HepG2 (cell line): ENCODE measurements at regions not wholly inside any gene's neighbourhood (a gene's known extent, or its start where the extent isn't known, plus 50 kb on each side); places are given as distances from the start of the nearest gene placed in this dataset.

ENCODE experiments used
- ATAC-seq: fragments of 200-7000 bp; cut with Tn5 transposase; 3 replicates; pipeline ENCODE4 v1.9.1; 2020; ENCODE audit warnings: mild to moderate bottlenecking, moderate library complexity
- BruUV-seq: library from RNA; stranded (reverse); fragments of 400-500 nt; replicated peaks from 2 replicates; lab custom pipeline; 2021; lab: Mats Ljungman, UMichigan
- CTCF ChIA-PET: fragments of 300-600 bp; formaldehyde crosslinking; extraction: SDS; loops from one replicate; lab custom pipeline; 2021; ENCODE audit warnings: low total read pairs, inconsistent platforms, low intra/inter-chr PET ratio; lab: Yijun Ruan, JAX
- POLR2A ChIA-PET: fragments of 350-600 bp; sonication (Branson Sonifier 250); formaldehyde crosslinking; loops from one replicate; lab custom pipeline; 2020; ENCODE audit warnings: antibody characterized with exemption, inconsistent platforms; lab: Yijun Ruan, JAX
- DNase-seq: peaks from one replicate; pipeline ENCODE4 v3.0.0-alpha.2; 2015; ENCODE audit warnings: low spot score
- FAIRE-seq: peaks from 3 replicates; lab custom pipeline; 2011; peaks lifted over from hg19 to GRCh38; lab: Jason Lieb, UNC
- H2AFZ ChIP-seq: one replicate; pipeline ENCODE4 v1.6.1; 2011; ENCODE audit warnings: low read length, inconsistent platforms
- H3K27ac ChIP-seq: fragments of 300-600 bp; 3 replicates; pipeline ENCODE4 v1.8.0; 2011; ENCODE audit warnings: mixed run types, mild to moderate bottlenecking, mixed read lengths, low read length, inconsistent platforms; ENCODE audit not compliant: insufficient read depth; ENCODE audit errors: extremely low read length
- H3K27me3 ChIP-seq, 2 experiments: fragments of 200-600 bp in 1 of 2; 2 replicates in 1 of 2; 3 replicates in 1 of 2; pipeline versions ENCODE4 v1.6.0 to v1.8.0; 2011; ENCODE audit warnings: low read length in 2 of 2, mild to moderate bottlenecking in 2 of 2, moderate library complexity in 2 of 2, inconsistent platforms in 1 of 2; ENCODE audit not compliant: insufficient read depth in 2 of 2, control insufficient read depth in 1 of 2
- H3K36me3 ChIP-seq, 2 experiments: fragments of 200-600 bp in 1 of 2; replicated peaks in 1 of 2; 2 replicates in 1 of 2; 3 replicates in 1 of 2; pipeline versions ENCODE4 v1.5.1 to v1.8.0; 2011; ENCODE audit warnings: low read length in 2 of 2, inconsistent platforms in 1 of 2; ENCODE audit not compliant: insufficient read depth in 2 of 2, control insufficient read depth in 1 of 2
- H3K4me1 ChIP-seq: 2 replicates; pipeline ENCODE4 v1.5.1; 2012; ENCODE audit warnings: low read length, inconsistent platforms; ENCODE audit not compliant: insufficient read depth
- H3K4me2 ChIP-seq: 2 replicates; pipeline ENCODE4 v1.6.0; 2011; ENCODE audit warnings: low read depth, low read length, inconsistent platforms
- H3K4me3 ChIP-seq, 3 experiments: fragments of 200-600 bp in 1 of 3; sonication (generic), shearing (Covaris generic) in 1 of 3; replicated peaks in 1 of 3; 2 replicates each; pipeline ENCODE4 v1.5.1; 2011 to 2016; ENCODE audit warnings: low read length in 3 of 3, inconsistent platforms in 2 of 3, low read depth in 2 of 3, mild to moderate bottlenecking in 2 of 3, control low read depth in 1 of 3, mixed read lengths in 1 of 3; ENCODE audit not compliant: insufficient read depth in 1 of 3
- H3K79me2 ChIP-seq: one replicate; pipeline ENCODE4 v1.6.1; 2011; ENCODE audit warnings: low read length, inconsistent platforms; ENCODE audit not compliant: insufficient read depth
- H3K9ac ChIP-seq: 2 replicates; pipeline ENCODE4 v1.6.0; 2011; ENCODE audit warnings: mild to moderate bottlenecking, low read depth, low read length, inconsistent platforms; ENCODE audit not compliant: insufficient read depth
- H3K9me3 ChIP-seq: 2 replicates; pipeline ENCODE4 v1.5.1; 2012; ENCODE audit warnings: mild to moderate bottlenecking, low read length
- H4K20me1 ChIP-seq: 2 replicates; pipeline ENCODE4 v1.6.0; 2011; ENCODE audit warnings: inconsistent platforms, mild to moderate bottlenecking, low read length, moderate library complexity; ENCODE audit not compliant: insufficient read depth
- CCDC6 ChIP-seq: sonication (generic); formaldehyde crosslinking; IDR thresholded peaks from 2 replicates; pipeline ENCODE4 v1.8.1; 2022; ENCODE audit warnings: mild to moderate bottlenecking, missing genetic modification reagents, moderate library complexity
- FOXC1 ChIP-seq: sonication (generic); formaldehyde crosslinking; IDR thresholded peaks from 2 replicates; pipeline ENCODE4 v1.8.0; 2022; ENCODE audit warnings: mild to moderate bottlenecking, missing genetic modification reagents, borderline replicate concordance
- MAFF ChIP-seq: IDR thresholded peaks from 2 replicates; pipeline ENCODE4 v1.6.1; 2011; ENCODE audit warnings: low read depth, low read length, improper control_type of control experiment
- MAFK ChIP-seq, 2 experiments: IDR thresholded peaks in 1 of 2; conservative IDR thresholded peaks in 1 of 2; 2 replicates each; pipeline ENCODE4 v1.6.1; 2011; ENCODE audit warnings: improper control_type of control experiment in 2 of 2, low read length in 2 of 2
- MNT ChIP-seq: fragments of 450-650 bp; IDR thresholded peaks from 2 replicates; pipeline ENCODE4 v1.6.1; 2016
- MZF1 ChIP-seq: sonication (generic); formaldehyde crosslinking; IDR thresholded peaks from 2 replicates; pipeline ENCODE4 v1.8.1; 2023; ENCODE audit warnings: mild to moderate bottlenecking, missing genetic modification reagents, borderline replicate concordance
- PHF20 ChIP-seq: sonication (generic); formaldehyde crosslinking; IDR thresholded peaks from 2 replicates; pipeline ENCODE4 v1.5.0; 2020; ENCODE audit warnings: mild to moderate bottlenecking, missing genetic modification reagents
- ZFP90 ChIP-seq: sonication (generic); formaldehyde crosslinking; IDR thresholded peaks from 2 replicates; pipeline ENCODE4 v1.8.0; 2022; ENCODE audit warnings: missing genetic modification reagents, mild to moderate bottlenecking, inconsistent platforms, borderline replicate concordance
- ZNF33B ChIP-seq: sonication (generic); formaldehyde crosslinking; IDR thresholded peaks from 2 replicates; pipeline ENCODE4 v1.5.1; 2020; ENCODE audit warnings: mild to moderate bottlenecking, missing genetic modification reagents
- WGBS: methylation state at CpG from one replicate; pipeline ENCODE4 v1.1.6; 2017; ENCODE audit warnings: low lambda C conversion rate; 5-methylcytosine and 5-hydroxymethylcytosine counted together
- in situ Hi-C: cut with HindIII; loops from 2 replicates; pipeline ENCODE4 v1.10.0; 2017; ENCODE audit warnings: low pct_unique_long_range_greater_than_20kb; ENCODE audit not compliant: extremely low pct_ligation_motif_present
- intact Hi-C: fragments of 100-400 bp; cut with micrococcal nuclease; formaldehyde crosslinking; loops from one replicate; pipeline ENCODE4 v1.10.0; 2022; ENCODE audit not compliant: unreplicated experiment
- TF ChIP-seq, protein P1 (sequence below): sonication (generic); formaldehyde crosslinking; conservative IDR thresholded peaks from 2 replicates; pipeline ENCODE4 v1.8.0; 2022; ENCODE audit warnings: missing genetic modification reagents

GRCh38 chr2:37825586-37825985 lies 99.5 kb upstream of the RMDN2 start:
- POLR2A ChIA-PET: no interaction called here

GRCh38 chr2:37826611-37827010 lies 98.5 kb upstream of the RMDN2 start:
- no peak for ATAC-seq
- Histone ChIP-seq H3K9ac (no peak overlapping the region), H3K36me3 (no peaks in the 10 kb centered on the region), H3K27me3 (peaks cover 0 to 7% of the 10 kb centered on the region in 2 experiments; a peak in 1 of 5 replicates), H3K4me3 (no peak overlapping the region), H4K20me1 (no peaks in the 10 kb centered on the region), H3K27ac (no peak overlapping the region), H3K4me1 (peaks cover 13% of the 10 kb centered on the region), H3K4me2 (no peak overlapping the region), H2AFZ (no peak overlapping the region), H3K79me2 (no peaks in the 10 kb centered on the region), H3K9me3 (no peaks in the 10 kb centered on the region)
- WGBS: 22% methylated on average over 4 of the region's 4 CpGs
- BruUV-seq: no TSS peak
- intact Hi-C loops (no loop called here), in situ Hi-C loops (no loop called here)
- TF ChIP-seq CCDC6 (CRISPR knock-in tag) (no peak), FOXC1 (no peak), MZF1 (no peak), PHF20 (CRISPR knock-in tag) (no peak), MNT (peak; percentile 36; the same call in 1 of the 2 replicates), MAFK (conservative IDR thresholded peaks at IDR 0.05 in 1 of 2, IDR thresholded peaks at IDR 0.05 in 1 of 2; ENCODE audit: low read length in 2 of 2) (peak; percentile 70 to 84), MAFF (peak; percentile 74)
- FAIRE-seq: no peak
- DNase-seq: no peak
- ChIA-PET POLR2A (no interaction called here), CTCF (no interaction called here)

More at GRCh38 chr2:37825586-37825985, 99.5 kb upstream of the RMDN2 start:
- Histone ChIP-seq H3K9me3 (no peaks in the 10 kb centered on the region), H3K27me3 (no peaks in the 10 kb centered on the region), H3K36me3 (no peaks in the 10 kb centered on the region), H3K4me1 (peaks cover 13% of the 10 kb centered on the region), H2AFZ (no peak overlapping the region), H4K20me1 (no peaks in the 10 kb centered on the region), H3K4me2 (no peak overlapping the region), H3K79me2 (no peaks in the 10 kb centered on the region), H3K9ac (no peak overlapping the region), H3K27ac (no peak overlapping the region), H3K4me3 (no peak overlapping the region)
- TF ChIP-seq, protein P1, sequence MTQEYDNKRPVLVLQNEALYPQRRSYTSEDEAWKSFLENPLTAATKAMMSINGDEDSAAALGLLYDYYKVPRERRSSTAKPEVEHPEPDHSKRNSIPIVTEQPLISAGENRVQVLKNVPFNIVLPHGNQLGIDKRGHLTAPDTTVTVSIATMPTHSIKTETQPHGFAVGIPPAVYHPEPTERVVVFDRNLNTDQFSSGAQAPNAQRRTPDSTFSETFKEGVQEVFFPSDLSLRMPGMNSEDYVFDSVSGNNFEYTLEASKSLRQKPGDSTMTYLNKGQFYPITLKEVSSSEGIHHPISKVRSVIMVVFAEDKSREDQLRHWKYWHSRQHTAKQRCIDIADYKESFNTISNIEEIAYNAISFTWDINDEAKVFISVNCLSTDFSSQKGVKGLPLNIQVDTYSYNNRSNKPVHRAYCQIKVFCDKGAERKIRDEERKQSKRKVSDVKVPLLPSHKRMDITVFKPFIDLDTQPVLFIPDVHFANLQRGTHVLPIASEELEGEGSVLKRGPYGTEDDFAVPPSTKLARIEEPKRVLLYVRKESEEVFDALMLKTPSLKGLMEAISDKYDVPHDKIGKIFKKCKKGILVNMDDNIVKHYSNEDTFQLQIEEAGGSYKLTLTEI (CRISPR knock-in tag): no peak
- TF ChIP-seq ZFP90 (no peak), ZNF33B (CRISPR knock-in tag) (no peak)
- WGBS: 39% methylated on average over 3 of the region's 3 CpGs
- ATAC-seq (no peak), DNase-seq (no peak), FAIRE-seq (no peak)
- intact Hi-C loops (no loop called here), in situ Hi-C loops (no loop called here)
- no TSS peak for BruUV-seq
- CTCF ChIA-PET: no interaction called here
